HEK293T (cell line): ENCODE measurements at regions not wholly inside any gene's neighbourhood (a gene's known extent, or its start where the extent isn't known, plus 50 kb on each side); places are given as distances from the start of the nearest gene placed in this dataset.

ENCODE experiments used
- CTCF ChIA-PET: fragments of 350-600 bp; formaldehyde crosslinking; extraction: SDS; loops from one replicate; lab custom pipeline; 2021; ENCODE audit warnings: antibody characterized with exemption, inconsistent platforms; lab: Yijun Ruan, JAX
- POLR2A ChIA-PET: fragments of 350-600 bp; formaldehyde crosslinking; extraction: SDS; loops from one replicate; lab custom pipeline; 2020; ENCODE audit warnings: antibody characterized with exemption, inconsistent platforms; lab: Yijun Ruan, JAX
- DNase-seq: peaks from one replicate; pipeline ENCODE4 v3.0.0; 2012; ENCODE audit warnings: mixed read lengths; ENCODE audit errors: extremely low spot score
- ARNT ChIP-seq: fragments of 450-650 bp; IDR thresholded peaks from 2 replicates; pipeline ENCODE4 v1.6.1; 2017; ENCODE audit warnings: mild to moderate bottlenecking
- BHLHE40 ChIP-seq: fragments of 450-650 bp; IDR thresholded peaks from 2 replicates; pipeline ENCODE4 v1.6.1; 2016; ENCODE audit warnings: mild to moderate bottlenecking, moderate library complexity, borderline replicate concordance
- CTBP1 ChIP-seq: fragments of 450-650 bp; IDR thresholded peaks from 2 replicates; pipeline ENCODE4 v1.6.1; 2016; ENCODE audit warnings: borderline replicate concordance
- ELF4 ChIP-seq: fragments of 450-650 bp; IDR thresholded peaks from 2 replicates; pipeline ENCODE4 v1.6.1; 2017; ENCODE audit warnings: antibody characterized with exemption
- FOXA1 ChIP-seq: fragments of 450-650 bp; IDR thresholded peaks from 2 replicates; pipeline ENCODE4 v1.6.1; 2016; ENCODE audit warnings: mild to moderate bottlenecking
- FOXK2 ChIP-seq: fragments of 450-650 bp; IDR thresholded peaks from 2 replicates; pipeline ENCODE4 v1.6.1; 2016; ENCODE audit warnings: mild to moderate bottlenecking
- FOXM1 ChIP-seq: fragments of 450-650 bp; IDR thresholded peaks from 2 replicates; pipeline ENCODE4 v1.6.1; 2017; ENCODE audit warnings: mild to moderate bottlenecking, borderline replicate concordance
- HDGF ChIP-seq: fragments of 450-650 bp; IDR thresholded peaks from 2 replicates; pipeline ENCODE4 v1.6.1; 2017; ENCODE audit warnings: antibody characterized with exemption, borderline replicate concordance
- L3MBTL2 ChIP-seq: fragments of 450-650 bp; conservative IDR thresholded peaks from 2 replicates; pipeline ENCODE4 v1.6.1; 2016; ENCODE audit warnings: mild to moderate bottlenecking
- LEF1 ChIP-seq: fragments of 450-650 bp; IDR thresholded peaks from 2 replicates; pipeline ENCODE4 v1.6.1; 2017; ENCODE audit warnings: mild to moderate bottlenecking, borderline replicate concordance
- NFRKB ChIP-seq: fragments of 450-650 bp; IDR thresholded peaks from 2 replicates; pipeline ENCODE4 v1.6.1; 2016; ENCODE audit warnings: mild to moderate bottlenecking, moderate library complexity
- PKNOX1 ChIP-seq: fragments of 450-650 bp; IDR thresholded peaks from 2 replicates; pipeline ENCODE4 v1.6.1; 2016
- SP1 ChIP-seq: fragments of 450-650 bp; IDR thresholded peaks from 2 replicates; pipeline ENCODE4 v1.6.1; 2017
- SUZ12 ChIP-seq: fragments of 450-650 bp; IDR thresholded peaks from 2 replicates; pipeline ENCODE4 v1.6.1; 2016; ENCODE audit warnings: mild to moderate bottlenecking
- TARDBP ChIP-seq: fragments of 450-650 bp; IDR thresholded peaks from 2 replicates; pipeline ENCODE4 v1.6.1; 2016
- ZNF384 ChIP-seq: fragments of 450-650 bp; IDR thresholded peaks from 2 replicates; pipeline ENCODE4 v1.6.1; 2016

- no peak for DNase-seq
- CTCF ChIA-PET, result no interaction called here
- no peak for TF ChIP-seq ZNF384
- TF ChIP-seq PKNOX1, result no peak
- no peak for TF ChIP-seq BHLHE40
- TF ChIP-seq FOXK2, result no peak
- TF ChIP-seq TARDBP, result no peak
- POLR2A ChIA-PET, result no interaction called here
Observed at GRCh38 chr5:56739990-56740389, 75.4 kb upstream of the MAP3K1 start.

GRCh38 chr5:56737951-56738606, 77.3 kb upstream of the MAP3K1 start:
- ChIA-PET POLR2A (no interaction called here), CTCF (no interaction called here)
- no peak for DNase-seq
- TF ChIP-seq L3MBTL2 (no peak), ARNT (no peak), NFRKB (no peak), BHLHE40 (no peak), SP1 (no peak), FOXA1 (no peak), ZNF384 (no peak), SUZ12 (no peak), PKNOX1 (no peak), LEF1 (no peak), FOXK2 (no peak), ELF4 (no peak), CTBP1 (no peak), FOXM1 (no peak), HDGF (no peak), TARDBP (no peak)

GRCh38 chr5:56737002-56737621, 78.2 kb upstream of the MAP3K1 start:
- TF ChIP-seq ZNF384 (no peak), LEF1 (no peak), ARNT (no peak), CTBP1 (no peak), FOXA1 (no peak), HDGF (no peak), BHLHE40 (no peak), FOXK2 (no peak), TARDBP (no peak), SP1 (no peak), PKNOX1 (no peak), FOXM1 (no peak), ELF4 (no peak), SUZ12 (no peak)
- ChIA-PET CTCF (no interaction called here), POLR2A (no interaction called here)
- DNase-seq, result no peak

- CTCF ChIA-PET, result no interaction called here
- no peak for DNase-seq
- POLR2A ChIA-PET, result no interaction called here
- TF ChIP-seq FOXM1 (no peak), L3MBTL2 (no peak), HDGF (no peak), FOXK2 (no peak), TARDBP (no peak), CTBP1 (no peak), NFRKB (no peak), ELF4 (no peak), SUZ12 (no peak), ARNT (no peak), BHLHE40 (no peak), FOXA1 (no peak), LEF1 (no peak), ZNF384 (no peak), SP1 (no peak)
Observed at GRCh38 chr5:56735849-56736641, 79.3 kb upstream of the MAP3K1 start.

GRCh38 chr5:56734091-56734694, 81.2 kb upstream of the MAP3K1 start:
- DNase-seq, result no peak
- TF ChIP-seq SUZ12, result no peak
- no peak for TF ChIP-seq CTBP1
- no peak for TF ChIP-seq FOXM1
- no peak for TF ChIP-seq FOXA1
- no peak for TF ChIP-seq ZNF384
- TF ChIP-seq L3MBTL2, result no peak
- no peak for TF ChIP-seq SP1
- TF ChIP-seq PKNOX1, result no peak
- no peak for TF ChIP-seq ELF4
- TF ChIP-seq NFRKB, result no peak
- no peak for TF ChIP-seq FOXK2
- TF ChIP-seq LEF1, result no peak
- TF ChIP-seq TARDBP, result no peak
- TF ChIP-seq HDGF, result no peak
- TF ChIP-seq ARNT, result no peak
- TF ChIP-seq BHLHE40, result no peak
- ChIA-PET POLR2A (no interaction called here), CTCF (no interaction called here)
